OCI-LY7 (cell line): ENCODE measurements at regions not wholly inside any gene's neighbourhood (a gene's known extent, or its start where the extent isn't known, plus 50 kb on each side); places are given as distances from the start of the nearest gene placed in this dataset.

Experiments
- BruUV-seq: library from RNA; stranded (reverse); fragments of 400-500 nt; replicated peaks from 2 replicates; lab custom pipeline; 2021; lab: Mats Ljungman, UMichigan
- CTCF ChIA-PET: fragments of 300-600 bp; sonication (Branson Sonifier 250); formaldehyde crosslinking; loops from one replicate; lab custom pipeline; 2022; ENCODE audit warnings: antibody characterized with exemption; ENCODE audit not compliant: unreplicated experiment; lab: Charles Lee
- POLR2A ChIA-PET: fragments of 300-600 bp; sonication (Branson Sonifier 250); formaldehyde crosslinking; loops from one replicate; lab custom pipeline; 2022; ENCODE audit warnings: antibody characterized with exemption; lab: Charles Lee
- DNase-seq: peaks from one replicate; pipeline ENCODE4 v3.0.0-alpha.2; 2015; ENCODE audit warnings: low spot score
- H2AFZ ChIP-seq: fragments of 200-600 bp; sonication (generic), shearing (Covaris generic); 2 replicates; pipeline ENCODE4 v1.6.1; 2014; ENCODE audit warnings: mild to moderate bottlenecking, antibody characterized with exemption, low read length, moderate library complexity
- H3K27ac ChIP-seq: fragments of 200-600 bp; sonication (generic); 2 replicates; pipeline ENCODE4 v1.5.1; 2014; ENCODE audit warnings: mixed run types, low read depth, mild to moderate bottlenecking, moderate library complexity, low read length, inconsistent platforms; ENCODE audit not compliant: poor library complexity, severe bottlenecking
- H3K36me3 ChIP-seq: fragments of 200-600 bp; sonication (generic); 2 replicates; pipeline ENCODE4 v1.6.1; 2014; ENCODE audit warnings: mild to moderate bottlenecking, antibody characterized with exemption, low read length, moderate library complexity, mixed read lengths; ENCODE audit not compliant: insufficient read depth
- H3K4me1 ChIP-seq: fragments of 200-600 bp; sonication (generic); 2 replicates; pipeline ENCODE4 v1.5.1; 2014; ENCODE audit warnings: mild to moderate bottlenecking, low read length; ENCODE audit not compliant: insufficient read depth, poor library complexity, severe bottlenecking
- H3K4me2 ChIP-seq: fragments of 200-600 bp; sonication (generic); 2 replicates; pipeline ENCODE4 v1.6.1; 2014; ENCODE audit warnings: mild to moderate bottlenecking, low read length
- H3K4me3 ChIP-seq: fragments of 200-600 bp; sonication (generic); 2 replicates; pipeline ENCODE4 v1.5.1; 2014; ENCODE audit warnings: mild to moderate bottlenecking, low read depth, low read length; ENCODE audit not compliant: poor library complexity, severe bottlenecking
- H3K79me2 ChIP-seq: fragments of 200-600 bp; sonication (generic); 2 replicates; pipeline ENCODE4 v1.6.1; 2016; ENCODE audit warnings: low read depth, mild to moderate bottlenecking, low read length, moderate library complexity, mixed read lengths; ENCODE audit not compliant: insufficient read depth
- H3K9me2 ChIP-seq: fragments of 200-600 bp; sonication (generic); 2 replicates; pipeline ENCODE4 v1.6.1; 2016; ENCODE audit warnings: mild to moderate bottlenecking, low read length, mixed read lengths; ENCODE audit not compliant: insufficient read depth
- H3K9me3 ChIP-seq: fragments of 200-600 bp; sonication (generic); 2 replicates; pipeline ENCODE4 v1.6.1; 2014; ENCODE audit warnings: mild to moderate bottlenecking, mixed run types, low read length, mixed read lengths
- H4K20me1 ChIP-seq: fragments of 200-600 bp; sonication (generic); 2 replicates; pipeline ENCODE4 v1.6.1; 2014; ENCODE audit warnings: mild to moderate bottlenecking, antibody characterized with exemption, low read length, moderate library complexity, mixed read lengths; ENCODE audit not compliant: insufficient read depth
- EZH2phosphoT487 ChIP-seq: fragments of 200-600 bp; sonication (generic); IDR thresholded peaks from 2 replicates; pipeline ENCODE4 v1.6.1; 2018; ENCODE audit warnings: low read depth, borderline replicate concordance, mild to moderate bottlenecking, mixed run types, antibody characterized with exemption, low read length, moderate library complexity, mixed read lengths
- intact Hi-C: fragments of 100-400 bp; cut with micrococcal nuclease; formaldehyde crosslinking; loops from one replicate; pipeline ENCODE4 v1.10.0; 2022; ENCODE audit not compliant: unreplicated experiment
- TF ChIP-seq, protein P1 (sequence below): fragments of 200-600 bp; sonication (generic); conservative IDR thresholded peaks from 2 replicates; pipeline ENCODE4 v1.5.1; 2014; ENCODE audit warnings: mild to moderate bottlenecking, antibody characterized with exemption, low read length, moderate library complexity, mixed read lengths

DNA sequence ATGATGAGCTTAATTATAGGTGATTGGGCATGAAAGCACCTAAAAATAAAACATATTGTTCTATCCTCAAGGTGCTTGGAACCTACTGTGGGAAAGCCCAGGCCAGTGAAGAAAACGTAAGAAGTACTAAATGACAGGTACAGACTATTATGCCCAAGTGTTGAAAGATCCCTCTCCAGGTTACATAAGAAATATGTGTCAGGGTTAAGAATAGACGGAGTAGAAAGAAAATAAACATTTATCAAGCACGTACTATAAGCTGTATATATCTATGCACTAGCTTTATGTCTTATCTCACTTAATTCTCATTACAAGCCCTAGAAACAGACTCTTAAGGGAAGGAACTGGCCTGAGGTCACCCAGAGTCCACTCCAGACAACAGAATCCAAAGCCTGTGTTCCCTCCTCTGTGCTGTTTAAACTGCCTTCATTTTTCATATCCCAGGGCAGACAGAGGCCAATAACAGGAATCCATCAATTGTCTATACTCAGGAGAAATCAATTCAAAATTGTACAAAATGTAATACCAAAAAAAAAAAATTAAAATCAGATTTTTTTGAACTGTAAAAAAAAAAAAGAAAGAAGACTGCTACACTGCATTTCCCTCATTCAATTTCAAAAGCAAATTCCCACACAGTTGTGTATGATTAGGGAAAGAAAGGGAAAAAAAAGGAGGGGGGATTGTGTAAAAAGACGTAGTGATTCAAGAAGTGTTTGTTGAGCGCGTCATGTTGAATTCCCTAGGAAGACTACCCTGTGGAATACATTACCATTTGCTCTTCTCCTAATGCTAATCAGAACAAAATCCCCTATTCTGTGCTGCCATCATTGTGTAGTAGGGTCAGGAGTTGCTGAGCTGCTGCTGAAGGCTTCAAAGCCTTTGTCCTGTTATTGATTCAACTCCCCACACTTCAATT lies 156.3 kb downstream of the IRS1 start:
- POLR2A ChIA-PET, result interaction anchor here (0.5 kb wide), 2 partner anchors 450 to 1712 kb away, joined by 3 read pairs; no protein-coding TSS in a partner anchor
- CTCF ChIA-PET, result no interaction called here
- Histone ChIP-seq H3K27ac (no peak overlapping the region), H3K4me2 (no peak overlapping the region), H2AFZ (no peak overlapping the region), H4K20me1 (no peaks in the 10 kb centered on the region), H3K9me3 (no peaks in the 10 kb centered on the region), H3K79me2 (no peaks in the 10 kb centered on the region), H3K9me2 (no peaks in the 10 kb centered on the region), H3K4me1 (no peaks in the 10 kb centered on the region), H3K4me3 (no peak overlapping the region), H3K36me3 (no peaks in the 10 kb centered on the region)
- TF ChIP-seq EZH2phosphoT487, result no peak
- TF ChIP-seq, protein P1, sequence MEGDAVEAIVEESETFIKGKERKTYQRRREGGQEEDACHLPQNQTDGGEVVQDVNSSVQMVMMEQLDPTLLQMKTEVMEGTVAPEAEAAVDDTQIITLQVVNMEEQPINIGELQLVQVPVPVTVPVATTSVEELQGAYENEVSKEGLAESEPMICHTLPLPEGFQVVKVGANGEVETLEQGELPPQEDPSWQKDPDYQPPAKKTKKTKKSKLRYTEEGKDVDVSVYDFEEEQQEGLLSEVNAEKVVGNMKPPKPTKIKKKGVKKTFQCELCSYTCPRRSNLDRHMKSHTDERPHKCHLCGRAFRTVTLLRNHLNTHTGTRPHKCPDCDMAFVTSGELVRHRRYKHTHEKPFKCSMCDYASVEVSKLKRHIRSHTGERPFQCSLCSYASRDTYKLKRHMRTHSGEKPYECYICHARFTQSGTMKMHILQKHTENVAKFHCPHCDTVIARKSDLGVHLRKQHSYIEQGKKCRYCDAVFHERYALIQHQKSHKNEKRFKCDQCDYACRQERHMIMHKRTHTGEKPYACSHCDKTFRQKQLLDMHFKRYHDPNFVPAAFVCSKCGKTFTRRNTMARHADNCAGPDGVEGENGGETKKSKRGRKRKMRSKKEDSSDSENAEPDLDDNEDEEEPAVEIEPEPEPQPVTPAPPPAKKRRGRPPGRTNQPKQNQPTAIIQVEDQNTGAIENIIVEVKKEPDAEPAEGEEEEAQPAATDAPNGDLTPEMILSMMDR, result no peak
- intact Hi-C loops, result no loop called here
- DNase-seq, result no peak
- BruUV-seq, result no TSS peak

DNA sequence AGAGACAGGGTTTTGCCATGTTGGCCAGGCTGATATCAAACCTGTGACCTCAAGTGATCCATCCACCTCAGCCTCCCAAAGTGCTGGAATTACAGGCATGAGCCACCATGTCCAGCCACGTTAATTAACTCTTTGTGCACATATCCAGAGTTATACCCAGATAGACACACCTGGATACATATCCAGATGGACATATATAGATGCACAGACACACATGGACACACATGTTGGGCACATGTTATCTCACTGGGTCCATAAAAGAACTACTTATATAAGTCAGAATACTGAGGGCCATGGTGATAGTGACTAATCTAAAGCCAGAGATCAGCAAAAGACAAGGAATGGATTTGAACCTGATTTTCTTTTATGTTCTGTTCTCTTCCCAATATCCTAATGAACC lies 158.6 kb downstream of the IRS1 start:
- no peak overlapping the region for H3K4me3 ChIP-seq
- H3K4me2 ChIP-seq, result no peak overlapping the region
- H3K4me1 ChIP-seq, result no peaks in the 10 kb centered on the region
- H3K27ac ChIP-seq, result no peak overlapping the region
- ChIA-PET POLR2A (no interaction called here), CTCF (no interaction called here)
- H4K20me1 ChIP-seq, result no peaks in the 10 kb centered on the region
- H2AFZ ChIP-seq, result no peak overlapping the region
- no peaks in the 10 kb centered on the region for H3K9me3 ChIP-seq
- H3K9me2 ChIP-seq, result no peaks in the 10 kb centered on the region
- no peaks in the 10 kb centered on the region for H3K36me3 ChIP-seq
- no TSS peak for BruUV-seq
- TF ChIP-seq, protein P1, result no peak
- no peak for TF ChIP-seq EZH2phosphoT487
- DNase-seq, result no peak
- intact Hi-C loops, result no loop called here
- H3K79me2 ChIP-seq, result no peaks in the 10 kb centered on the region

DNA sequence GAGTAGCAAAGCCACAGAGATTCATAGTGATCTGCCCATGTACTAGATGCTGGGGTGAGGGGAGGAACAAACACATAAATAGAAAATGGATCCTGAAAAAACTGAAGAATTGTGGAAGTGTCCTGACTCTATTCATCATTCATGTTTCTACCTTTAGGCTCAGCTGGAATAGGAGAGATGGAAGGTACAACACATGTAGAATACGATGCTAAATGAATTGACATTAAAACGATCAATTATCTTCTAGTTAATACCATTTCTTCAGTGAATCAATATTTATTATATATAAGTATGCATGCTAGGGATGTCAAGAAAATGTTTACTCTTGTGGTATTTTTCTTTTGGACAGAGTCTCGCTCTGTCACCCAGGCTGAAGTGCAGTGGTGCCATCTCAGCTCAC lies 159.1 kb downstream of the IRS1 start:
- H3K4me3 ChIP-seq, result no peak overlapping the region
- intact Hi-C loops, result no loop called here
- no peak for DNase-seq
- H2AFZ ChIP-seq, result no peak overlapping the region
- TF ChIP-seq, protein P1, result no peak
- TF ChIP-seq EZH2phosphoT487, result no peak
- H3K4me1 ChIP-seq, result no peaks in the 10 kb centered on the region
- H3K9me3 ChIP-seq, result no peaks in the 10 kb centered on the region
- POLR2A ChIA-PET, result interaction anchor here (0.9 kb wide), 1 partner anchor 54 kb away, joined by 3 read pairs; no protein-coding TSS in a partner anchor
- no peaks in the 10 kb centered on the region for H3K79me2 ChIP-seq
- no peak overlapping the region for H3K27ac ChIP-seq
- CTCF ChIA-PET, result interaction anchor here (0.6 kb wide), 1 partner anchor 195 kb away, joined by 3 read pairs; the partner anchor contains the start of gene RHBDD1
- no peaks in the 10 kb centered on the region for H3K9me2 ChIP-seq
- BruUV-seq, result no TSS peak
- no peak overlapping the region for H3K4me2 ChIP-seq
- no peaks in the 10 kb centered on the region for H4K20me1 ChIP-seq
- H3K36me3 ChIP-seq, result no peaks in the 10 kb centered on the region
